Small intestine (tissue), 7 donors: ENCODE measurements at regions not wholly inside any gene's neighbourhood (a gene's known extent, or its start where the extent isn't known, plus 50 kb on each side); places are given as distances from the start of the nearest gene placed in this dataset.
A peak's percentile ranks its signal among the peaks of the same experiment; 100 is the strongest.
"Not testable (repeated sequence)": the region's sequence is repeated elsewhere in the genome, so short reads cannot be mapped to it uniquely, and the experiment has no call there.

ENCODE experiments used
- DNase-seq, 2 donors: peaks; one replicate each; pipeline versions ENCODE4 v3.0.0 to v3.0.0-alpha.2; 2013
- FAIRE-seq: peaks from 2 replicates; lab custom pipeline; 2012; peaks lifted over from hg19 to GRCh38; lab: Jason Lieb, UNC
- H3K27ac ChIP-seq, 3 donors: one replicate each; pipeline ENCODE4 v1.5.1; 2013; ENCODE audit warnings: low read length in 2 of 3, mild to moderate bottlenecking in 2 of 3, control low read depth in 1 of 3, inconsistent platforms in 1 of 3, low read depth in 1 of 3, moderate library complexity in 1 of 3
- H3K27me3 ChIP-seq, 3 donors: one replicate each; pipeline ENCODE4 v1.6.1; 2013; ENCODE audit warnings: low read length in 3 of 3, inconsistent platforms in 1 of 3; ENCODE audit not compliant: control insufficient read depth in 3 of 3, insufficient read depth in 3 of 3
- H3K36me3 ChIP-seq, 3 donors: one replicate each; pipeline ENCODE4 v1.6.1; 2013; ENCODE audit warnings: low read length in 3 of 3, inconsistent platforms in 1 of 3, low read depth in 1 of 3, mild to moderate bottlenecking in 1 of 3, moderate library complexity in 1 of 3; ENCODE audit not compliant: control insufficient read depth in 3 of 3, insufficient read depth in 2 of 3
- H3K4me1 ChIP-seq, 3 donors: one replicate each; pipeline ENCODE4 v1.6.1; 2013; ENCODE audit warnings: low read length in 2 of 3, inconsistent platforms in 1 of 3, low read depth in 1 of 3, mild to moderate bottlenecking in 1 of 3, moderate library complexity in 1 of 3; ENCODE audit not compliant: control insufficient read depth in 3 of 3, insufficient read depth in 2 of 3
- H3K4me3 ChIP-seq, 3 donors: one replicate each; pipeline ENCODE4 v1.5.1; 2013; ENCODE audit warnings: low read length in 3 of 3, control low read depth in 1 of 3, inconsistent platforms in 1 of 3, low read depth in 1 of 3, mild to moderate bottlenecking in 1 of 3, moderate library complexity in 1 of 3
- H3K9me3 ChIP-seq, 2 donors: one replicate each; pipeline ENCODE4 v1.6.1; 2013; ENCODE audit warnings: low read depth in 1 of 2, low read length in 1 of 2; ENCODE audit not compliant: control insufficient read depth in 2 of 2, insufficient read depth in 1 of 2
- WGBS, 3 donors: extraction: QIAGEN DNeasy Blood & Tissue Kit; methylation state at CpG; one replicate each; pipeline ENCODE4 v1.1.7; 2013; 5-methylcytosine and 5-hydroxymethylcytosine counted together
- donor health status: healthy with polysubstance abuse.
- donor health status: control.
- donor health status: control.
- donor health status: Bipolar disorder and iron deficiency.
- donor health status: healthy.

GRCh38 chr18:59038295-59039039 lies 101.2 kb upstream of the SEC11C start:
- FAIRE-seq (no peak), DNase-seq (no peak)
- WGBS, 3 donors: 77 to 82% (median 81%) methylated on average over 8 of the region's 8 CpGs
- Histone ChIP-seq H3K4me3 (no peak overlapping the region), H3K27ac (no peak overlapping the region), H3K4me1 (no peaks in the 10 kb centered on the region), H3K9me3 (no peaks in the 10 kb centered on the region), H3K27me3 (no peaks in the 10 kb centered on the region), H3K36me3 (no peaks in the 10 kb centered on the region)

GRCh38 chr18:59039040-59039320 lies 100.7 kb upstream of the SEC11C start:
- not testable (repeated sequence) for H3K9me3 ChIP-seq, H3K36me3 ChIP-seq, H3K4me1 ChIP-seq, H3K27ac ChIP-seq, DNase-seq, H3K4me3 ChIP-seq, H3K27me3 ChIP-seq
- FAIRE-seq: peak; percentile 97
- 72 to 84% (median 76%) methylated on average over 1 of the region's 1 CpG for WGBS, 3 donors

- WGBS, 3 donors: 95 to 96% (median 96%) methylated on average over 6 of the region's 6 CpGs
- Histone ChIP-seq H3K4me3 (no peak overlapping the region), H3K27me3 (no peaks in the 10 kb centered on the region), H3K36me3 (no peaks in the 10 kb centered on the region), H3K9me3 (no peaks in the 10 kb centered on the region), H3K27ac (no peak overlapping the region), H3K4me1 (no peaks in the 10 kb centered on the region)
- DNase-seq (no peak), FAIRE-seq (no peak)
Measured at GRCh38 chr18:59039449-59039848, 100.2 kb upstream of the SEC11C start.

- 82 to 87% (median 86%) methylated on average over 8 of the region's 8 CpGs for WGBS, 3 donors
- FAIRE-seq: no peak
- H3K4me1 ChIP-seq: no peaks in the 10 kb centered on the region
- no peak overlapping the region for H3K4me3 ChIP-seq
- no peaks in the 10 kb centered on the region for H3K27me3 ChIP-seq
- DNase-seq: no peak
- H3K27ac ChIP-seq: no peak overlapping the region
- H3K9me3 ChIP-seq: no peaks in the 10 kb centered on the region
- H3K36me3 ChIP-seq: no peaks in the 10 kb centered on the region
Measured at GRCh38 chr18:59040770-59041148, 98.9 kb upstream of the SEC11C start.

GRCh38 chr18:59041296-59041695 lies 98.4 kb upstream of the SEC11C start:
- 81 to 86% (median 82%) methylated on average over 6 of the region's 6 CpGs for WGBS, 3 donors
- FAIRE-seq: no peak
- no peak overlapping the region for H3K27ac ChIP-seq
- H3K36me3 ChIP-seq: no peaks in the 10 kb centered on the region
- no peaks in the 10 kb centered on the region for H3K27me3 ChIP-seq
- H3K9me3 ChIP-seq: no peaks in the 10 kb centered on the region
- H3K4me1 ChIP-seq: no peaks in the 10 kb centered on the region
- no peak overlapping the region for H3K4me3 ChIP-seq
- no peak for DNase-seq

- Histone ChIP-seq H3K4me1 (no peaks in the 10 kb centered on the region), H3K4me3 (no peak overlapping the region), H3K9me3 (no peaks in the 10 kb centered on the region), H3K36me3 (no peaks in the 10 kb centered on the region), H3K27ac (no peak overlapping the region), H3K27me3 (no peaks in the 10 kb centered on the region)
- 62 to 76% (median 75%) methylated on average over 10 of the region's 10 CpGs for WGBS, 3 donors
- FAIRE-seq (no peak), DNase-seq (no peak)
Measured at GRCh38 chr18:59041819-59042815, 97.6 kb upstream of the SEC11C start.

GRCh38 chr18:59044855-59045254 lies 94.8 kb upstream of the SEC11C start:
- no peak overlapping the region for H3K4me3 ChIP-seq
- 83 to 92% (median 91%) methylated on average over 6 of the region's 6 CpGs for WGBS, 3 donors
- FAIRE-seq: no peak
- no peaks in the 10 kb centered on the region for H3K27me3 ChIP-seq
- no peak overlapping the region for H3K27ac ChIP-seq
- no peaks in the 10 kb centered on the region for H3K36me3 ChIP-seq
- no peak for DNase-seq
- no peaks in the 10 kb centered on the region for H3K9me3 ChIP-seq
- peaks cover 0 to 3% (median 0%) of the 10 kb centered on the region in 3 donors for H3K4me1 ChIP-seq

GRCh38 chr18:59047321-59048047 lies 92.2 kb upstream of the SEC11C start:
- FAIRE-seq (no peak), DNase-seq (no peak)
- WGBS, 3 donors: 73 to 86% (median 75%) methylated on average over 2 of the region's 2 CpGs

More at GRCh38 chr18:59047321-59048047, 92.2 kb upstream of the SEC11C start:
- no peak overlapping the region for H3K27ac ChIP-seq
- H3K4me1 ChIP-seq: peaks cover 0 to 7% (median 2%) of the 10 kb centered on the region in 3 donors
- no peak overlapping the region for H3K4me3 ChIP-seq
- H3K9me3 ChIP-seq: no peaks in the 10 kb centered on the region
- no peaks in the 10 kb centered on the region for H3K36me3 ChIP-seq
- no peaks in the 10 kb centered on the region for H3K27me3 ChIP-seq
